H1 (cell line): ENCODE measurements at regions not wholly inside any gene's neighbourhood (a gene's known extent, or its start where the extent isn't known, plus 50 kb on each side); places are given as distances from the start of the nearest gene placed in this dataset.
"Not testable (repeated sequence)": the region's sequence is repeated elsewhere in the genome, so short reads cannot be mapped to it uniquely, and the experiment has no call there.

ENCODE experiments used
- CTCF ChIA-PET: fragments of 300-600 bp; sonication (Branson Sonifier 250); formaldehyde crosslinking; loops from one replicate; lab custom pipeline; 2021; ENCODE audit not compliant: partially characterized antibody; lab: Charles Lee
- POLR2A ChIA-PET: fragments of 300-600 bp; sonication (Branson Sonifier 250); formaldehyde crosslinking; loops from one replicate; lab custom pipeline; 2021; ENCODE audit warnings: inconsistent platforms; ENCODE audit not compliant: partially characterized antibody; lab: Charles Lee
- DNase-seq, 2 experiments: peaks; one replicate each; pipeline versions ENCODE4 v3.0.0 to v3.0.0-alpha.2; 2010 to 2022; ENCODE audit warnings: low spot score in 2 of 2, low read depth in 1 of 2, mixed read lengths in 1 of 2
- FAIRE-seq: peaks from 2 replicates; lab custom pipeline; 2011; peaks lifted over from hg19 to GRCh38; lab: Jason Lieb, UNC
- H2AFZ ChIP-seq: 2 replicates; pipeline ENCODE4 v1.8.1; 2012; ENCODE audit warnings: low read length, inconsistent platforms
- H2AK5ac ChIP-seq: 2 replicates; pipeline ENCODE4 v1.6.1; 2013; ENCODE audit warnings: low read depth, low read length
- H2BK120ac ChIP-seq: replicated peaks from 2 replicates; pipeline ENCODE3; 2013; ENCODE audit warnings: low read depth, low read length, inconsistent platforms
- H2BK12ac ChIP-seq: 2 replicates; pipeline ENCODE4 v1.6.1; 2013; ENCODE audit warnings: low read depth, low read length
- H2BK15ac ChIP-seq: 2 replicates; pipeline ENCODE4 v1.6.1; 2013; ENCODE audit warnings: low read length
- H2BK20ac ChIP-seq: 2 replicates; pipeline ENCODE4 v1.6.1; 2013; ENCODE audit warnings: low read length
- H2BK5ac ChIP-seq: 2 replicates; pipeline ENCODE4 v1.6.1; 2013; ENCODE audit warnings: low read depth, low read length
- H3K14ac ChIP-seq: 2 replicates; pipeline ENCODE4 v1.6.1; 2013; ENCODE audit warnings: inconsistent platforms; ENCODE audit not compliant: insufficient read length
- H3K18ac ChIP-seq: 2 replicates; pipeline ENCODE4 v1.6.1; 2013; ENCODE audit warnings: low read length; ENCODE audit errors: extremely low read depth
- H3K23ac ChIP-seq: 2 replicates; pipeline ENCODE4 v1.6.1; 2013; ENCODE audit warnings: inconsistent platforms; ENCODE audit not compliant: insufficient read length
- H3K23me2 ChIP-seq: 2 replicates; pipeline ENCODE4 v1.6.1; 2013; ENCODE audit warnings: low read depth, low read length
- H3K27ac ChIP-seq: 2 replicates; pipeline ENCODE4 v1.6.1; 2011; ENCODE audit warnings: low read depth, low read length, inconsistent platforms
- H3K27me3 ChIP-seq, 4 experiments: replicated peaks in 1 of 4; 1 replicate in 1 of 4; 2 replicates in 3 of 4; pipeline versions ENCODE4 v1.6.1 to v1.8.1; 2011 to 2013; ENCODE audit warnings: low read length in 3 of 4, mild to moderate bottlenecking in 3 of 4, inconsistent platforms in 2 of 4, mixed read lengths in 2 of 4, moderate library complexity in 1 of 4; ENCODE audit not compliant: control insufficient read depth in 3 of 4, insufficient read depth in 3 of 4; ENCODE audit errors: extremely low read depth in 1 of 4
- H3K36me3 ChIP-seq, 4 experiments: 2 replicates each; pipeline versions ENCODE4 v1.6.1 to v1.8.1; 2011 to 2013; ENCODE audit warnings: mild to moderate bottlenecking in 4 of 4, low read length in 3 of 4, moderate library complexity in 2 of 4, control low read depth in 1 of 4, inconsistent platforms in 1 of 4; ENCODE audit not compliant: insufficient read depth in 4 of 4, control insufficient read depth in 2 of 4
- H3K4ac ChIP-seq: replicated peaks from 2 replicates; pipeline ENCODE3; 2013; ENCODE audit warnings: low read length, low read depth, mixed read lengths, inconsistent platforms; ENCODE audit not compliant: insufficient read length
- H3K4me1 ChIP-seq, 4 experiments: replicated peaks in 1 of 4; 1 replicate in 1 of 4; 2 replicates in 3 of 4; pipeline versions ENCODE4 v1.6.1 to v1.8.1; 2011 to 2013; ENCODE audit warnings: low read length in 3 of 4, inconsistent platforms in 2 of 4, mixed read lengths in 1 of 4; ENCODE audit not compliant: insufficient read depth in 4 of 4, control insufficient read depth in 3 of 4
- H3K4me2 ChIP-seq, 2 experiments: 2 replicates each; pipeline versions ENCODE4 v1.6.1 to v1.8.1; 2011 to 2013; ENCODE audit warnings: low read depth in 2 of 2, low read length in 2 of 2, control low read depth in 1 of 2, inconsistent platforms in 1 of 2, mild to moderate bottlenecking in 1 of 2; ENCODE audit not compliant: insufficient read depth in 1 of 2
- H3K4me3 ChIP-seq, 4 experiments: fragments of 200-600, 300-600 bp in 1 of 4; sonication (generic), shearing (Covaris generic), sonication (Bioruptor Twin) in 1 of 4; 2 replicates each; pipeline versions ENCODE4 v1.5.1 to v1.8.1; 2011 to 2016; ENCODE audit warnings: low read length in 4 of 4, low read depth in 3 of 4, control low read depth in 2 of 4, inconsistent platforms in 2 of 4, mild to moderate bottlenecking in 2 of 4, mixed read lengths in 1 of 4, moderate library complexity in 1 of 4; ENCODE audit not compliant: insufficient read depth in 2 of 4; ENCODE audit errors: extremely low read depth in 1 of 4
- H3K56ac ChIP-seq: replicated peaks from 2 replicates; pipeline ENCODE3; 2013; ENCODE audit warnings: low read depth, mild to moderate bottlenecking, mixed read lengths, low read length, inconsistent platforms; ENCODE audit not compliant: insufficient read length
- H3K79me1 ChIP-seq: 2 replicates; pipeline ENCODE4 v1.6.1; 2013; ENCODE audit warnings: low read depth, low read length, control low read depth
- H3K79me2 ChIP-seq, 2 experiments: 2 replicates each; pipeline versions ENCODE4 v1.6.1 to v1.8.1; 2012 to 2013; ENCODE audit warnings: low read length in 2 of 2, mild to moderate bottlenecking in 2 of 2, inconsistent platforms in 1 of 2; ENCODE audit not compliant: insufficient read depth in 2 of 2, control insufficient read depth in 1 of 2
- H3K9ac ChIP-seq, 4 experiments: replicated peaks in 1 of 4; 1 replicate in 1 of 4; 2 replicates in 3 of 4; pipeline versions ENCODE4 v1.6.1 to v1.8.1; 2011 to 2013; ENCODE audit warnings: low read depth in 3 of 4, low read length in 3 of 4, control low read depth in 2 of 4, mild to moderate bottlenecking in 2 of 4, moderate library complexity in 2 of 4, inconsistent platforms in 1 of 4; ENCODE audit errors: extremely low read depth in 1 of 4
- H3K9me3 ChIP-seq, 2 experiments: 2 replicates each; pipeline versions ENCODE4 v1.6.1 to v1.8.1; 2012 to 2013; ENCODE audit warnings: mild to moderate bottlenecking in 2 of 2, moderate library complexity in 2 of 2, control low read depth in 1 of 2, inconsistent platforms in 1 of 2, low read depth in 1 of 2, low read length in 1 of 2, mixed read lengths in 1 of 2; ENCODE audit not compliant: insufficient read depth in 2 of 2
- H4K20me1 ChIP-seq, 2 experiments: replicated peaks in 1 of 2; 2 replicates each; pipeline versions ENCODE3 to v1.8.1; 2011 to 2013; ENCODE audit warnings: inconsistent platforms in 2 of 2, low read length in 2 of 2, mild to moderate bottlenecking in 1 of 2; ENCODE audit not compliant: insufficient read depth in 2 of 2, control insufficient read depth in 1 of 2
- H4K5ac ChIP-seq: 2 replicates; pipeline ENCODE4 v1.6.1; 2013; ENCODE audit warnings: low read length, low read depth, mixed read lengths, inconsistent platforms; ENCODE audit not compliant: insufficient read length
- H4K8ac ChIP-seq: 2 replicates; pipeline ENCODE4 v1.8.0; 2013; ENCODE audit warnings: mild to moderate bottlenecking, moderate library complexity, low read length, inconsistent platforms; ENCODE audit not compliant: insufficient read depth; ENCODE audit errors: extremely low read depth
- H4K91ac ChIP-seq: replicated peaks from 2 replicates; pipeline ENCODE3; 2013; ENCODE audit warnings: low read length, mixed read lengths, inconsistent platforms; ENCODE audit not compliant: insufficient read length
- BRCA1 ChIP-seq: IDR thresholded peaks from 2 replicates; pipeline ENCODE4 v1.6.1; 2012; ENCODE audit warnings: low read depth, low read length, improper control_type of control experiment
- GABPA ChIP-seq: IDR thresholded peaks from 2 replicates; pipeline ENCODE4 v1.6.1; 2011; ENCODE audit warnings: mild to moderate bottlenecking, low read length, moderate library complexity, borderline replicate concordance; ENCODE audit not compliant: insufficient read depth
- HDAC2 ChIP-seq, 2 experiments: fragments of 300-600 bp in 1 of 2; sonication (generic) in 1 of 2; IDR thresholded peaks; 2 replicates each; pipeline ENCODE4 v1.6.1; 2011 to 2012; ENCODE audit warnings: low read depth in 2 of 2, low read length in 2 of 2, mild to moderate bottlenecking in 2 of 2, moderate library complexity in 2 of 2, borderline replicate concordance in 1 of 2, inconsistent platforms in 1 of 2
- JUND ChIP-seq: IDR thresholded peaks from 2 replicates; pipeline ENCODE4 v1.6.1; 2011; ENCODE audit warnings: mild to moderate bottlenecking, improper control_type of control experiment, low read length
- RAD21 ChIP-seq, 2 experiments: IDR thresholded peaks in 1 of 2; conservative IDR thresholded peaks in 1 of 2; 2 replicates each; pipeline ENCODE4 v1.6.1; 2011; ENCODE audit warnings: low read depth in 2 of 2, low read length in 2 of 2, improper control_type of control experiment in 1 of 2, inconsistent platforms in 1 of 2, mild to moderate bottlenecking in 1 of 2, moderate library complexity in 1 of 2
- WGBS, 2 experiments: shearing (Covaris generic) in 1 of 2; methylation state at CpG; one replicate each; pipeline versions ENCODE4 v1.1.6 to v1.1.7; 2013 to 2015; ENCODE audit warnings: low lambda C conversion rate in 2 of 2, mixed read lengths in 2 of 2, inconsistent platforms in 1 of 2, low coverage in 1 of 2, missing lambda C conversion rate in 1 of 2; ENCODE audit not compliant: insufficient replicate concordance in 2 of 2, insufficient coverage in 1 of 2, insufficient read length in 1 of 2; ENCODE audit errors: extremely low coverage in 1 of 2, missing lambda C conversion rate in 1 of 2; 5-methylcytosine and 5-hydroxymethylcytosine counted together

GRCh38 chr16:54875443-54875842 is 55.2 kb upstream of the IRX5 start (continued):
- TF ChIP-seq RAD21 (IDR thresholded peaks at IDR 0.05 in 1 of 2, conservative IDR thresholded peaks at IDR 0.05 in 1 of 2; ENCODE audit: low read depth in 2 of 2, low read length in 2 of 2) (no peak), BRCA1 (no peak), GABPA (no peak), HDAC2 (IDR thresholded peaks at IDR 0.05; ENCODE audit: borderline replicate concordance in 1 of 2, low read depth in 2 of 2, low read length in 2 of 2) (no peak), JUND (no peak)

GRCh38 chr16:54873716-54874373 is 56.8 kb upstream of the IRX5 start:
- H2BK5ac ChIP-seq, H4K5ac ChIP-seq, H3K18ac ChIP-seq, H3K27me3 ChIP-seq, H3K9me3 ChIP-seq, H3K36me3 ChIP-seq, H2BK20ac ChIP-seq, H3K14ac ChIP-seq, POLR2A ChIA-PET, H3K79me2 ChIP-seq, H3K9ac ChIP-seq, H4K8ac ChIP-seq, H3K23me2 ChIP-seq, H2AK5ac ChIP-seq, H3K4me2 ChIP-seq, CTCF ChIA-PET, H2BK120ac ChIP-seq, H3K27ac ChIP-seq, H2BK12ac ChIP-seq, FAIRE-seq, H4K91ac ChIP-seq, H3K4me1 ChIP-seq, H4K20me1 ChIP-seq, H3K23ac ChIP-seq, H2BK15ac ChIP-seq, H3K4me3 ChIP-seq, H3K4ac ChIP-seq, H3K56ac ChIP-seq, H3K79me1 ChIP-seq, DNase-seq: not testable (repeated sequence)
- 90% methylated on average over 12 of the region's 12 CpGs; no CpG with 5 or more reads in 1 of the 2 experiments for WGBS, 2 experiments
- peak overlapping the region; percentile 63; the same call in 1 of the 2 replicates for H2AFZ ChIP-seq
